ENCODE measurements at regions not wholly inside any gene's neighbourhood (a gene's known extent, or its start where the extent isn't known, plus 50 kb on each side); places are given as distances from the start of the nearest gene placed in this dataset.

- H3K4me3 ChIP-seq (replicated peaks in 1 of 3) = no peak overlapping the region
- intact Hi-C loops (cut with DNase I) = no loop called here
- no peaks in the 10 kb centered on the region for H3K9me3 ChIP-seq
- H3K36me3 ChIP-seq = no peaks in the 10 kb centered on the region
- no peak for DNase-seq
- WGBS, 2 donors = 92 to 93% methylated on average over 2 of the region's 2 CpGs
- no peak for TF ChIP-seq POLR2A (IDR thresholded peaks at IDR 0.05)
- no peaks in the 10 kb centered on the region for H3K4me1 ChIP-seq
- H3K27me3 ChIP-seq = no peaks in the 10 kb centered on the region
- no peak overlapping the region for H3K27ac ChIP-seq
Observed at GRCh38 chr2:48901416-48901815, 145.9 kb upstream of the LHCGR start.

GRCh38 chr2:48901015-48901343 is 145.5 kb upstream of the LHCGR start:
- DNase-seq = no peak
- H3K4me3 ChIP-seq (replicated peaks in 1 of 3) = no peak overlapping the region
- no peaks in the 10 kb centered on the region for H3K36me3 ChIP-seq
- no peak overlapping the region for H3K27ac ChIP-seq
- no peaks in the 10 kb centered on the region for H3K4me1 ChIP-seq
- TF ChIP-seq POLR2A (IDR thresholded peaks at IDR 0.05) (no peak), CTCF (IDR thresholded peaks at IDR 0.05) (no peak)
- H3K27me3 ChIP-seq = no peaks in the 10 kb centered on the region
- 79 to 82% methylated on average over 1 of the region's 1 CpG for WGBS, 2 donors
- intact Hi-C loops (cut with DNase I) = no loop called here
- no peaks in the 10 kb centered on the region for H3K9me3 ChIP-seq

GRCh38 chr2:48900321-48901014 is 144.9 kb upstream of the LHCGR start:
- no peaks in the 10 kb centered on the region for H3K4me1 ChIP-seq
- WGBS, 2 donors = 45 to 48% methylated on average over 2 of the region's 2 CpGs
- no peaks in the 10 kb centered on the region for H3K27me3 ChIP-seq

GRCh38 chr2:48896870-48897269 is 141.3 kb upstream of the LHCGR start:
- intact Hi-C loops (cut with DNase I) = no loop called here
- H3K9me3 ChIP-seq = no peaks in the 10 kb centered on the region
- no peaks in the 10 kb centered on the region for H3K27me3 ChIP-seq
- no peak for TF ChIP-seq CTCF (IDR thresholded peaks at IDR 0.05)
- no peak for DNase-seq
- no peak overlapping the region for H3K4me3 ChIP-seq (replicated peaks in 1 of 3)
- H3K27ac ChIP-seq = no peak overlapping the region
- H3K36me3 ChIP-seq = no peaks in the 10 kb centered on the region
- H3K4me1 ChIP-seq = no peaks in the 10 kb centered on the region

More at GRCh38 chr2:48900321-48901014, 144.9 kb upstream of the LHCGR start:
- H3K9me3 ChIP-seq = no peaks in the 10 kb centered on the region
- TF ChIP-seq CTCF (IDR thresholded peaks at IDR 0.05) (no peak), POLR2A (IDR thresholded peaks at IDR 0.05) (no peak)
- DNase-seq = no peak
- H3K27ac ChIP-seq = no peak overlapping the region
- H3K4me3 ChIP-seq (replicated peaks in 1 of 3) = no peak overlapping the region
- intact Hi-C loops (cut with DNase I) = no loop called here
- no peaks in the 10 kb centered on the region for H3K36me3 ChIP-seq

GRCh38 chr2:48890454-48891131 is 135.1 kb upstream of the LHCGR start:
- intact Hi-C loops (cut with DNase I) = no loop called here
- DNase-seq = no peak
- H3K9me3 ChIP-seq = no peaks in the 10 kb centered on the region
- H3K27me3 ChIP-seq = no peaks in the 10 kb centered on the region
- no peaks in the 10 kb centered on the region for H3K4me1 ChIP-seq
- H3K4me3 ChIP-seq (replicated peaks in 1 of 3) = no peak overlapping the region
- no peaks in the 10 kb centered on the region for H3K36me3 ChIP-seq
- TF ChIP-seq CTCF (IDR thresholded peaks at IDR 0.05) = no peak
- no peak for TF ChIP-seq POLR2A (IDR thresholded peaks at IDR 0.05)
- H3K27ac ChIP-seq = no peak overlapping the region
- WGBS, 2 donors = 72 to 73% methylated on average over 3 of the region's 3 CpGs

All from thyroid gland (tissue), 4 donors.